KMS-11 (cell line): ENCODE measurements at regions not wholly inside any gene's neighbourhood (a gene's known extent, or its start where the extent isn't known, plus 50 kb on each side); places are given as distances from the start of the nearest gene placed in this dataset.
"Not testable (repeated sequence)": the region's sequence is repeated elsewhere in the genome, so short reads cannot be mapped to it uniquely, and the experiment has no call there.

Experiments
- H2AFZ ChIP-seq: fragments of 200-600 bp; sonication (generic); 2 replicates; pipeline ENCODE4 v1.6.1; 2016; ENCODE audit warnings: antibody characterized with exemption, mixed run types, low read depth
- H3K27ac ChIP-seq: fragments of 200-600 bp; sonication (generic); 2 replicates; pipeline ENCODE4 v1.6.1; 2016; ENCODE audit warnings: mild to moderate bottlenecking, mixed run types
- H3K27me3 ChIP-seq: fragments of 200-600 bp; sonication (generic); 2 replicates; pipeline ENCODE4 v1.6.1; 2017; ENCODE audit warnings: mild to moderate bottlenecking, low read depth, mixed run types, moderate library complexity; ENCODE audit not compliant: insufficient read depth
- H3K36me3 ChIP-seq: fragments of 200-600 bp; sonication (generic); 2 replicates; pipeline ENCODE4 v1.6.1; 2017; ENCODE audit warnings: mild to moderate bottlenecking, mixed run types; ENCODE audit not compliant: insufficient read depth
- H3K4me1 ChIP-seq: fragments of 200-600 bp; sonication (generic); 2 replicates; pipeline ENCODE4 v1.6.1; 2016; ENCODE audit warnings: mild to moderate bottlenecking, low read depth, mixed run types; ENCODE audit not compliant: poor library complexity, severe bottlenecking
- H3K4me2 ChIP-seq: fragments of 200-600 bp; sonication (generic); 2 replicates; pipeline ENCODE4 v1.7.0; 2016; ENCODE audit warnings: mild to moderate bottlenecking, mixed run types
- H3K4me3 ChIP-seq: fragments of 200-600 bp; sonication (generic); IDR thresholded peaks from 2 replicates; pipeline ENCODE4 v1.6.1; 2017; ENCODE audit warnings: low read depth, low read length, mixed read lengths; ENCODE audit not compliant: insufficient read depth
- H3K79me2 ChIP-seq: fragments of 200-600 bp; sonication (generic); 2 replicates; pipeline ENCODE4 v1.6.1; 2016; ENCODE audit warnings: low read depth, mixed run types; ENCODE audit not compliant: insufficient read depth
- H3K9ac ChIP-seq: fragments of 200-600 bp; sonication (generic); 2 replicates; pipeline ENCODE4 v1.6.1; 2016; ENCODE audit warnings: mild to moderate bottlenecking, mixed run types
- H4K20me1 ChIP-seq: fragments of 200-600 bp; sonication (generic); 2 replicates; pipeline ENCODE4 v1.6.1; 2016; ENCODE audit warnings: mild to moderate bottlenecking, mixed run types; ENCODE audit not compliant: insufficient read depth
- CTCF ChIP-seq: fragments of 200-600 bp; sonication (generic); conservative IDR thresholded peaks from 2 replicates; pipeline ENCODE4 v1.6.1; 2017; ENCODE audit warnings: low read depth, mild to moderate bottlenecking, antibody characterized with exemption, low read length, moderate library complexity, mixed read lengths

- no peak for TF ChIP-seq CTCF
- Histone ChIP-seq H3K4me1 (no peaks in the 10 kb centered on the region), H3K4me3 (no peak overlapping the region), H3K27ac (no peak overlapping the region), H3K4me2 (no peak overlapping the region), H2AFZ (no peak overlapping the region), H3K79me2 (no peaks in the 10 kb centered on the region), H3K27me3 (no peaks in the 10 kb centered on the region), H3K36me3 (no peaks in the 10 kb centered on the region), H4K20me1 (no peaks in the 10 kb centered on the region), H3K9ac (no peak overlapping the region)
Measured at GRCh38 chr2:34808426-34808825, 1209.3 kb upstream of the FAM98A start.

GRCh38 chr2:34806891-34807290, 1207.8 kb upstream of the FAM98A start:
- Histone ChIP-seq H3K27me3 (no peaks in the 10 kb centered on the region), H3K4me1 (no peaks in the 10 kb centered on the region), H3K36me3 (no peaks in the 10 kb centered on the region), H2AFZ (no peak overlapping the region), H3K27ac (no peak overlapping the region), H3K4me3 (no peak overlapping the region), H3K79me2 (no peaks in the 10 kb centered on the region), H3K4me2 (no peak overlapping the region), H3K9ac (no peak overlapping the region), H4K20me1 (no peaks in the 10 kb centered on the region)
- no peak for TF ChIP-seq CTCF

GRCh38 chr2:34806396-34806795, 1207.3 kb upstream of the FAM98A start:
- Histone ChIP-seq H3K36me3 (no peaks in the 10 kb centered on the region), H3K9ac (no peak overlapping the region), H3K27ac (no peak overlapping the region), H3K4me3 (no peak overlapping the region), H4K20me1 (no peaks in the 10 kb centered on the region), H3K27me3 (no peaks in the 10 kb centered on the region), H3K79me2 (no peaks in the 10 kb centered on the region), H2AFZ (no peak overlapping the region), H3K4me2 (no peak overlapping the region), H3K4me1 (no peaks in the 10 kb centered on the region)
- no peak for TF ChIP-seq CTCF

- TF ChIP-seq CTCF = no peak
- H3K4me1 ChIP-seq = no peaks in the 10 kb centered on the region
- H3K27ac ChIP-seq = no peak overlapping the region
- H3K9ac ChIP-seq = no peak overlapping the region
- no peak overlapping the region for H2AFZ ChIP-seq
- no peak overlapping the region for H3K4me2 ChIP-seq
- H3K79me2 ChIP-seq = no peaks in the 10 kb centered on the region
- H3K27me3 ChIP-seq = no peaks in the 10 kb centered on the region
- no peak overlapping the region for H3K4me3 ChIP-seq
- H4K20me1 ChIP-seq = no peaks in the 10 kb centered on the region
- no peaks in the 10 kb centered on the region for H3K36me3 ChIP-seq
Measured at GRCh38 chr2:34799556-34799955, 1200.5 kb upstream of the FAM98A start.

GRCh38 chr2:34795586-34795985, 1196.5 kb upstream of the FAM98A start:
- H3K9ac ChIP-seq, H3K4me2 ChIP-seq, H3K36me3 ChIP-seq, H3K4me3 ChIP-seq, H3K27me3 ChIP-seq, H2AFZ ChIP-seq, H3K27ac ChIP-seq, H3K79me2 ChIP-seq, H4K20me1 ChIP-seq, H3K4me1 ChIP-seq: not testable (repeated sequence)
